HepG2 (cell line): ENCODE measurements at regions not wholly inside any gene's neighbourhood (a gene's known extent, or its start where the extent isn't known, plus 50 kb on each side); places are given as distances from the start of the nearest gene placed in this dataset.

ENCODE experiments used
- CEBPB ChIP-seq: IDR thresholded peaks from 2 replicates; pipeline ENCODE4 v1.6.1; 2011; ENCODE audit warnings: low read depth, low read length, improper control_type of control experiment, borderline replicate concordance
- CREB3 ChIP-seq: sonication (generic); formaldehyde crosslinking; IDR thresholded peaks from 2 replicates; pipeline ENCODE4 v1.5.0; 2020; ENCODE audit warnings: missing genetic modification reagents
- CTCF ChIP-seq: sonication (generic); formaldehyde crosslinking; IDR thresholded peaks from 2 replicates; pipeline ENCODE4 v1.5.0; 2020; ENCODE audit warnings: mild to moderate bottlenecking, missing genetic modification reagents, moderate library complexity
- EP300 ChIP-seq, 3 experiments: sonication (generic) in 1 of 3; formaldehyde crosslinking in 1 of 3; IDR thresholded peaks; 2 replicates each; pipeline versions ENCODE4 v1.5.1 to v1.6.1; 2011 to 2020; ENCODE audit warnings: low read depth in 2 of 3, low read length in 2 of 3, borderline replicate concordance in 1 of 3, improper control_type of control experiment in 1 of 3, mild to moderate bottlenecking in 1 of 3, missing genetic modification reagents in 1 of 3, moderate library complexity in 1 of 3
- HDAC6 ChIP-seq: fragments of 200-600 bp; sonication (generic); IDR thresholded peaks from 2 replicates; pipeline ENCODE4 v1.7.0; 2017; ENCODE audit warnings: mild to moderate bottlenecking, antibody characterized with exemption, low read length, low read depth
- MXD1 ChIP-seq: sonication (generic); formaldehyde crosslinking; IDR thresholded peaks from 2 replicates; pipeline ENCODE4 v1.4.0; 2020; ENCODE audit warnings: mild to moderate bottlenecking, missing genetic modification reagents
- RFX5 ChIP-seq: IDR thresholded peaks from 2 replicates; pipeline ENCODE4 v1.6.1; 2011; ENCODE audit warnings: low read depth, low read length, improper control_type of control experiment
- SRSF1 ChIP-seq: fragments of 200-400 bp; formaldehyde crosslinking; optimal IDR thresholded peaks from 2 replicates; pipeline ENCODE3; 2017; ENCODE audit warnings: mild to moderate bottlenecking, low read depth, low read length, moderate library complexity

- TF ChIP-seq EP300 (IDR thresholded peaks at IDR 0.05; ENCODE audit: low read depth in 2 of 2, low read length in 2 of 2) (no peak), EP300 (CRISPR knock-in tag; IDR thresholded peaks at IDR 0.05; ENCODE audit: borderline replicate concordance) (no peak), SRSF1 (no peak), CTCF (CRISPR knock-in tag) (no peak), HDAC6 (no peak), CEBPB (no peak), CREB3 (CRISPR knock-in tag) (no peak), MXD1 (CRISPR knock-in tag) (no peak), RFX5 (no peak)
These were observed 170.0 kb downstream of the LTN1 start for GRCh38 chr21:28822486-28823335.
